ENCODE measurements at regions not wholly inside any gene's neighbourhood (a gene's known extent, or its start where the extent isn't known, plus 50 kb on each side); places are given as distances from the start of the nearest gene placed in this dataset.
"Not testable (repeated sequence)": the region's sequence is repeated elsewhere in the genome, so short reads cannot be mapped to it uniquely, and the experiment has no call there.

DNA sequence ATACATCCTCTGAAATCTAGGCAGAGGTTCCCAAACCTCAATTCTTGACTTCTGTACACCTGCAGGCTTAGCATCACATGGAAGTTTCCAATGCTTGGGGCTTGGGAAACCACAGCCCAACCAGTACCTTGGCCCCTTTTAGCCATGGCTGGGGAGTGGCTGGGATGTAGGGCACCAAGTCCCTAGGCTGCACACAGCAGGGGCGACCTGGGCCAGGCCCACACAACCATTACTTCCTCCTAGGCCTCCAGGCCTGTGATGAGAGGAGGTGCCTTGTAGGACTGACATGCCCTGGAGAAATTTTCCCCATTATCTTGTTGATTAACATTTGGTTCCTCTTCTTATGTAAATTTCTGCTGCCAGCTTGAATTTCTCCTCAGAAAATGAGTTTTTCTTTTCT, 1387.4 kb downstream of the FSCB start:
- no peaks in the 10 kb centered on the region for H3K4me1 ChIP-seq (ENCODE audit: control insufficient read depth, insufficient read depth, low read length)
- no peaks in the 10 kb centered on the region for H3K36me3 ChIP-seq (ENCODE audit: control insufficient read depth, insufficient read depth, low read length)
- H3K9ac ChIP-seq (ENCODE audit: low read depth, low read length), result no peak overlapping the region
- no peak overlapping the region for H3K27ac ChIP-seq (ENCODE audit: low read depth, low read length)
- peaks cover 36% of the 10 kb centered on the region for H3K9me3 ChIP-seq (ENCODE audit: control insufficient read depth, insufficient read depth, low read length)
- no peaks in the 10 kb centered on the region for H3K27me3 ChIP-seq (ENCODE audit: control insufficient read depth, insufficient read depth, low read length)
- no peak overlapping the region for H3K4me3 ChIP-seq (ENCODE audit: low read depth, low read length)

DNA sequence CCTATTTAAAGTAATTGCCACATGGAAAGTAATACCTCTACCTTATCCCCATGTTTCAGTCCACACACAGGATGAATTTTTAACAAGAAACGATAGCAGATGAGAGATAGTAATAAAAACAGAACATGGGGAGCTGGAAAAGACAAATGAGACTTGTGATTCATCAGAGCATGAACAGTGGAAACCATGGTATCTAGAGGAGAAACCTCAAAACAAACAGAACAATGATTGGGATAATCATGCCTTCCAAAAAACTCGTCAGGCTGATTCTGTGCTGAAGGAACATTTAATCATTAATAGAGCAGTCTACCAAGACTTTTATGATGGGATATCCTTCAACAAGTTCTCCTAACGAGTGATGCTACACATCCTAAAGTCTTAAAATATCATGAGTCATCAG, 1390.7 kb downstream of the FSCB start:
- no peak overlapping the region for H3K9ac ChIP-seq (ENCODE audit: low read depth, low read length)
- no peaks in the 10 kb centered on the region for H3K36me3 ChIP-seq (ENCODE audit: control insufficient read depth, insufficient read depth, low read length)
- H3K27me3 ChIP-seq (ENCODE audit: control insufficient read depth, insufficient read depth, low read length), result no peaks in the 10 kb centered on the region
- H3K4me3 ChIP-seq (ENCODE audit: low read depth, low read length), result no peak overlapping the region
- H3K4me1 ChIP-seq (ENCODE audit: control insufficient read depth, insufficient read depth, low read length), result no peaks in the 10 kb centered on the region
- peaks cover 36% of the 10 kb centered on the region for H3K9me3 ChIP-seq (ENCODE audit: control insufficient read depth, insufficient read depth, low read length)
- H3K27ac ChIP-seq (ENCODE audit: low read depth, low read length), result no peak overlapping the region

DNA sequence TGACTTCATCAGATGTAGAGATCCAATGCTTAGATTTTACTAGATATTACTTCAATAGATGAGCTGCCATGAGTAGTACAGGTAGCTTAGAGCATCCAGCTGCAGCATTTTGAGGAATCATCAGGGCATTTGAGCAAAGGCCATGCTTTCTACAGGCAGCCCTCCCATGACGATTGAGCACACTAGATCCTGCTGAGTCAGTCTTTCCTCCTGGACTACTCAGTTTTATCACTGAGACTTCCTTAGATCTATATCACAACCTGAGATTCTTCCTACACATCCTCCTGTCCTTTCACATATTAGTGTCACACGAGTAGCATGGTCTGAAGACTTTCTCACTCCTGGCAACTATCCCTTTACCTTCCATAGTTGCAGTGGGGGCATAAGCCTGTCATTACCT, 1401.8 kb downstream of the FSCB start:
- Histone ChIP-seq H3K27me3 (ENCODE audit: control insufficient read depth, insufficient read depth, low read length) (no peaks in the 10 kb centered on the region), H3K36me3 (ENCODE audit: control insufficient read depth, insufficient read depth, low read length) (no peaks in the 10 kb centered on the region), H3K4me1 (ENCODE audit: control insufficient read depth, insufficient read depth, low read length) (no peaks in the 10 kb centered on the region), H3K4me3 (ENCODE audit: low read depth, low read length) (no peak overlapping the region), H3K27ac (ENCODE audit: low read depth, low read length) (no peak overlapping the region), H3K9ac (ENCODE audit: low read depth, low read length) (no peak overlapping the region), H3K9me3 (ENCODE audit: control insufficient read depth, insufficient read depth, low read length) (peaks cover 3% of the 10 kb centered on the region; the same call in 1 of the 2 replicates)

DNA sequence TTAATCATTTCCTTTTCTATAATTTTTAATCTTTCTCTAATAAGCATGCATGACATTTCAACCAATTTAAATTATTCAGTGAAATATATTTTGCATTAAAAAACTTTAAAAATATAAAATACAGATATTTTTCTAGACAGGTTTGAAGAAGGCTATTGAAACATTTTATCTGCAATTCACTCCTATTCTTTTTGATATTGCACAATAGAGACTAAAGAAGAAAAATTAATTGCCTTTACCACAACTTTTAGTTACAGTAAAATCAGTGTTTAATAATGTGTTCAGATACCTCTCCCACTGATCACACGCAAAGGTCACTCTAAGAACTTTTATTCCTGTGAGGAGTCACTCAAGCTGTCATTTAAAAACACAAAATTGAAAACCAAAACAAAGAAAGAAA, 1416.7 kb downstream of the FSCB start:
- no peaks in the 10 kb centered on the region for H3K4me1 ChIP-seq (ENCODE audit: control insufficient read depth, insufficient read depth, low read length)

DNA sequence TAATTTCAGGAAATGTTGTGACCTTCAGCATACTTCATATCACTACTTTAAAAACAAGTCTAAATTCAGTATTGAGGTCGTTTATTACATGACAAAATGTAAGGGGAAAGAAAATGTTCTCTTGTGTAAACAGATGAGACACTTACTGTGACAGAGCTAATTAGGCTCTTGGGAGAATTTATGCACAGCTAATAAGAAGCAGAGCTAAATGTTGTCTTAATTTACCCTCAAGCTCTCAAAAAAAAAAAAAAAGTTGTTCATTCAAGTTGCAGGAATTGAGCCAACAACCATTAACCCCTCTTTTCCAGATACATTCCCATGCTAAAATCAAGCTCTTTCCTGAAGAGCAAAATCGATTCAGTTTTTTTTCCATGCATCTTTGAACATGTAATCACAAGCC, 1419.4 kb downstream of the FSCB start:
- Histone ChIP-seq H3K27ac (ENCODE audit: low read depth, low read length) (no peak overlapping the region), H3K4me3 (ENCODE audit: low read depth, low read length) (no peak overlapping the region), H3K9me3 (ENCODE audit: control insufficient read depth, insufficient read depth, low read length) (peaks cover 7% of the 10 kb centered on the region; the same call in 1 of the 2 replicates), H3K9ac (ENCODE audit: low read depth, low read length) (no peak overlapping the region), H3K27me3 (ENCODE audit: control insufficient read depth, insufficient read depth, low read length) (no peaks in the 10 kb centered on the region), H3K36me3 (ENCODE audit: control insufficient read depth, insufficient read depth, low read length) (no peaks in the 10 kb centered on the region), H3K4me1 (ENCODE audit: control insufficient read depth, insufficient read depth, low read length) (no peaks in the 10 kb centered on the region)

More for the DNA sequence above, 1416.7 kb downstream of the FSCB start:
- H3K9ac ChIP-seq (ENCODE audit: low read depth, low read length), result no peak overlapping the region
- H3K36me3 ChIP-seq (ENCODE audit: control insufficient read depth, insufficient read depth, low read length), result no peaks in the 10 kb centered on the region
- no peaks in the 10 kb centered on the region for H3K9me3 ChIP-seq (ENCODE audit: control insufficient read depth, insufficient read depth, low read length)
- H3K27me3 ChIP-seq (ENCODE audit: control insufficient read depth, insufficient read depth, low read length), result no peaks in the 10 kb centered on the region
- H3K4me3 ChIP-seq (ENCODE audit: low read depth, low read length), result no peak overlapping the region
- H3K27ac ChIP-seq (ENCODE audit: low read depth, low read length), result no peak overlapping the region

DNA sequence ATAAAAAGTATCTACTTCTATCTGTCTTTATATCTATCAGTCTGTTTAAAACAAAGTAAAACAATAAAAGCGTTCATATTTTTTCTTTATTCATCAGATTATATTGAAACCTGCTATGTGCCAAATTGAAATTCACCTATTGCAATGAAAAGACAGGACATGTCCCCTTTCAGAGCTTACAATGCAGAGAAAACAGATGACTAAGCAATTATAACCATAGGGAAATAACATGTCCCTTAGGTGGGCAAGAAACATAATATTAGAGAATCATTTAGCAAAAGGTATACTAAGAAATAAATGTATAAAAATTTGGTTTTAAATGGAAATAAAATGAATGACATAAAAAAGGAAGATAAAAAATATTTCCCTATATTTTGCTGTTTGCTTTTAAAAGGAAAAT, 1421.3 kb downstream of the FSCB start:
- no peaks in the 10 kb centered on the region for H3K36me3 ChIP-seq (ENCODE audit: control insufficient read depth, insufficient read depth, low read length)
- H3K9me3 ChIP-seq (ENCODE audit: control insufficient read depth, insufficient read depth, low read length), result peaks cover 7% of the 10 kb centered on the region; the same call in 1 of the 2 replicates
- no peaks in the 10 kb centered on the region for H3K27me3 ChIP-seq (ENCODE audit: control insufficient read depth, insufficient read depth, low read length)
- H3K9ac ChIP-seq (ENCODE audit: low read depth, low read length), result no peak overlapping the region
- H3K4me1 ChIP-seq (ENCODE audit: control insufficient read depth, insufficient read depth, low read length), result no peaks in the 10 kb centered on the region
- no peak overlapping the region for H3K4me3 ChIP-seq (ENCODE audit: low read depth, low read length)
- H3K27ac ChIP-seq (ENCODE audit: low read depth, low read length), result no peak overlapping the region

DNA sequence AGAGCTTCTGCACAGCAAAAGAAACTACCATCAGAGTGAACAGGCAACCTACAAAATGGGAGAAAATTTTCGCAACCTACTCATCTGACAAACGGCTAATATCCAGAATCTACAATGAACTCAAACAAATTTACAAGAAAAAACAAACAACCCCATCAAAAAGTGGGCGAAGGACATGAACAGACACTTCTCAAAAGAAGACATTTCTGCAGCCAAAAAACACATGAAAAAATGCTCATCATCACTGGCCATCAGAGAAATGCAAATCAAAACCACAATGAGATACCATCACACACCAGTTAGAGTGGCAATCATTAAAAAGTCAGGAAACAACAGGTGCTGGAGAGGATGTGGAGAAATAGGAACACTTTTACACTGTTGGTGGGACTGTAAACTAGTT, 1439.7 kb downstream of the FSCB start:
- H3K27me3 ChIP-seq (ENCODE audit: control insufficient read depth, insufficient read depth, low read length); H3K9me3 ChIP-seq (ENCODE audit: control insufficient read depth, insufficient read depth, low read length); H3K27ac ChIP-seq (ENCODE audit: low read depth, low read length); H3K36me3 ChIP-seq (ENCODE audit: control insufficient read depth, insufficient read depth, low read length); H3K4me3 ChIP-seq (ENCODE audit: low read depth, low read length); H3K4me1 ChIP-seq (ENCODE audit: control insufficient read depth, insufficient read depth, low read length); H3K9ac ChIP-seq (ENCODE audit: low read depth, low read length): not testable (repeated sequence)

DNA sequence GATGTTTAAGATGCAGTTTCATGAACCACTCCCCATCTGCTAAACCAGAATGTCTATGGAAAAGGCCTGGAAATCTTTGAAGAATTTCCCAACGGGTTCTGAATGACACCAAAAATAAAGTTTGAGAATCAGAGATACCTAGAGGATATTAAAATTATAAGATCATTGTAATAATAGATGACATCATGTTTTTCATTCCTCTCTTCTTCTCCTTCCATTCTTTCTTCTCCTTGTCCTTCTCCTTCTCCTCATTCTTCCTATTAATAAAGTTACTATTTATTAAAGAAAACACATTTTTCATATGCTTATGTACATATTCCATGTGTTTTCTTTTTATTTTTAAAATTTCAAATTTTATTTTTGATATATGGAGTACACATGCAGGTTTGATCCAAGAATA, 1449.4 kb downstream of the LRFN5 start:
- Histone ChIP-seq H3K9me3 (ENCODE audit: control insufficient read depth, insufficient read depth, low read length) (no peaks in the 10 kb centered on the region), H3K36me3 (ENCODE audit: control insufficient read depth, insufficient read depth, low read length) (no peaks in the 10 kb centered on the region), H3K27me3 (ENCODE audit: control insufficient read depth, insufficient read depth, low read length) (no peaks in the 10 kb centered on the region), H3K4me3 (ENCODE audit: low read depth, low read length) (no peak overlapping the region), H3K4me1 (ENCODE audit: control insufficient read depth, insufficient read depth, low read length) (no peaks in the 10 kb centered on the region), H3K9ac (ENCODE audit: low read depth, low read length) (no peak overlapping the region), H3K27ac (ENCODE audit: low read depth, low read length) (no peak overlapping the region)

DNA sequence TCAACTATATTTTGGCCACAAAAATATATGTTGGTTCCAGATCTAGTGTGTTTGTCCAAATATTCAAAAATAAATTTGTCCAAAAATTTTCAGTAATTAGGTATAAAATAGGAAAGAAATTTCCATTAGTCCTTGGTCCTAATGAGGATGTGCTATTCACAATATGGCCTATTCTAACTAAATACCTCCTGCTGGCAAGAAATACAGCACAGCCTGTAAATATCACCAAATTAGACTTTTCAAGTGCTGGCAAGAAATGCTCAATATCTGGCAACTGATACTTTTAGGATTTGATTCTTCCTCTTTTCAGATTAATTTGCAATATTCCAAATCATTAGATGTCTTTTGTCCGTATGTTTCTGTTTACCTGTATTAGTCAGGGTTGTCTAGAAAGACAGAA, 1446.2 kb downstream of the LRFN5 start:
- H3K9ac ChIP-seq (ENCODE audit: low read depth, low read length), result no peak overlapping the region
- no peaks in the 10 kb centered on the region for H3K27me3 ChIP-seq (ENCODE audit: control insufficient read depth, insufficient read depth, low read length)
- no peaks in the 10 kb centered on the region for H3K4me1 ChIP-seq (ENCODE audit: control insufficient read depth, insufficient read depth, low read length)
- no peaks in the 10 kb centered on the region for H3K36me3 ChIP-seq (ENCODE audit: control insufficient read depth, insufficient read depth, low read length)
- no peak overlapping the region for H3K27ac ChIP-seq (ENCODE audit: low read depth, low read length)
- H3K9me3 ChIP-seq (ENCODE audit: control insufficient read depth, insufficient read depth, low read length), result no peaks in the 10 kb centered on the region
- H3K4me3 ChIP-seq (ENCODE audit: low read depth, low read length), result no peak overlapping the region

DNA sequence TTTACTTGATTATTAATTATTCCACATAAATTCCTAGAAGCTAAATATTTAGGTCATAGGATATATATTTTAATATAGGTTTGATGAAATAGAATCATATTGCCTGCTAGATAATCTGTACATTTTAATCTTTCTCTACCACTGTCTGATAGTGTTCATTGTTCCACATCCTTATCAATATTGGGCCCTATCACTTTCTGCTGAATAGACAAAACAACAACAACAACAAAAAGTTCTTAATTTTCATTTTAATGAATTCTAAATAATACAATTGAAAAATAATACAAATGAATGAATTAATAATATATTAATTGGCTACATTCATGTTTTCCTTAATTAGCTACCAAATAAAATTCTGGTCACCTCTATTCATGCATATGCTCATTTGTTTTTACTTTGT, 1437.2 kb downstream of the LRFN5 start:
- Histone ChIP-seq H3K27me3 (ENCODE audit: control insufficient read depth, insufficient read depth, low read length) (no peaks in the 10 kb centered on the region), H3K9ac (ENCODE audit: low read depth, low read length) (no peak overlapping the region), H3K9me3 (ENCODE audit: control insufficient read depth, insufficient read depth, low read length) (no peaks in the 10 kb centered on the region), H3K36me3 (ENCODE audit: control insufficient read depth, insufficient read depth, low read length) (no peaks in the 10 kb centered on the region), H3K4me1 (ENCODE audit: control insufficient read depth, insufficient read depth, low read length) (no peaks in the 10 kb centered on the region), H3K27ac (ENCODE audit: low read depth, low read length) (no peak overlapping the region), H3K4me3 (ENCODE audit: low read depth, low read length) (no peak overlapping the region)

DNA sequence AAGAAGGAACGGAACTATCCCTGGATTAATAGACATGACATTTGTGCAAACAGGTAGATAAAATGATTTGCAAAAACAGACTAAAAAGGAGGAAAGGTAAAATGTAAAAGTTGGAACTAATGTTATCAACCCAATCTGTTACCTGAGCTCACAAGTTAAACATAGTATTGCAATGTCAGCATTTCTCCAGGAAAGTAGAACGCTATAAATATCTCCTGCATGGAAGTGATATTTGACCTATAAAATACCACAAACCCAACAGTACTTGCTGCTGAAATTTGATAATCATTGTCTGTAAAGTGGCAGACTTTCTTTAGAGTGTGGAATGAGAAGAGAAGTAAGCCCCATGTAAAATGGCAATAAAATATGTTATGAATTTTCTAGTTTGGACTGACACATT, 1435.7 kb downstream of the LRFN5 start:
- Histone ChIP-seq H3K9me3 (ENCODE audit: control insufficient read depth, insufficient read depth, low read length) (no peaks in the 10 kb centered on the region), H3K27me3 (ENCODE audit: control insufficient read depth, insufficient read depth, low read length) (no peaks in the 10 kb centered on the region), H3K4me3 (ENCODE audit: low read depth, low read length) (no peak overlapping the region), H3K4me1 (ENCODE audit: control insufficient read depth, insufficient read depth, low read length) (no peaks in the 10 kb centered on the region), H3K27ac (ENCODE audit: low read depth, low read length) (no peak overlapping the region), H3K36me3 (ENCODE audit: control insufficient read depth, insufficient read depth, low read length) (no peaks in the 10 kb centered on the region), H3K9ac (ENCODE audit: low read depth, low read length) (no peak overlapping the region)

DNA sequence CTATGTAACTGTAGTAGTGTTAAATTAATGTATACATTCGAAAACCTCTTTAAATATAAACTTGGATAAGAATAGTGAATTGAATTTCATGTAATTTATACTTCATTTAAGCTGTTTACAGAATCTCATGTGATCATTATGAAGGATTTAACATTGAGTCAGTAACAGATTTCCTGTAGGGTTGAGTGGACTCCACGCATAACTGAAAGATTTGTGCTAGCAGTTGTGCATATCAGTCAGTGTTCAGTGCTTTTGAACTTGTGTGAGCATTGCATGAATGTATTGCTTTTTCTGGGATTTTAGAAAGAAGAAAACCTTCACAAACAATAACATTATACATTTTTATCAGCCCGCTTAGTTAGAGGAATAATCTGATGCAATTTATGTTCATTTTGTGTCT, 1435.3 kb downstream of the LRFN5 start:
- Histone ChIP-seq H3K4me3 (ENCODE audit: low read depth, low read length) (no peak overlapping the region), H3K27ac (ENCODE audit: low read depth, low read length) (no peak overlapping the region), H3K4me1 (ENCODE audit: control insufficient read depth, insufficient read depth, low read length) (no peaks in the 10 kb centered on the region), H3K27me3 (ENCODE audit: control insufficient read depth, insufficient read depth, low read length) (no peaks in the 10 kb centered on the region), H3K9ac (ENCODE audit: low read depth, low read length) (no peak overlapping the region), H3K9me3 (ENCODE audit: control insufficient read depth, insufficient read depth, low read length) (no peaks in the 10 kb centered on the region), H3K36me3 (ENCODE audit: control insufficient read depth, insufficient read depth, low read length) (no peaks in the 10 kb centered on the region)

Data from HUES48 (cell line).